Limb (tissue), 2 donors: ENCODE measurements at regions not wholly inside any gene's neighbourhood (a gene's known extent, or its start where the extent isn't known, plus 50 kb on each side); places are given as distances from the start of the nearest gene placed in this dataset.

Source experiments
- DNase-seq, 2 donors: peaks; one replicate each; pipeline ENCODE4 v3.0.0-alpha.2; 2016; ENCODE audit errors: extremely low spot score in 2 of 2

- peak in 1 of 2 donors; percentile 38 for DNase-seq
Observed at GRCh38 chr13:73141292-73141771, 82.5 kb downstream of the KLF5 start.

DNA sequence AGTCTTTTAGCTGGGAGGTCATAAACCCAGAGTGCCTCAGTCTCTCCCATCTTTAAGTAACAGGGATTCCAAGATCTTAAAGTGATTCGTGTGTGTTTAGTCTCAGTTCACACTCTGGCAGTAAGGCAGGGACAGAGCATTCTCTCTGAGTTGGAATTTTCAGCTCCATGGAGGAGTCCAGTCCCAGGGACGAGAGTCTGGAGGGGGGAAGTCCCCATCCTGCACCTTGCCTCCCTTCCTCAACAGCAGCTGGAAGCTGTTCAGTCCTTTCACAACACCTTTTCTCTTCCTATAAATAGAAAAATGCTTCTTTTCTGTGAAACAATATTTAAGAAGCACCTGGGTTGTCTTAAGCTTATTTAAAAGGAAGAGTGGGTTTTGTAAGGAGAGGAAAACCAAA is 82.0 kb downstream of the KLF5 start:
- no peak for DNase-seq

- no peak for DNase-seq
Observed at GRCh38 chr13:73138638-73139491, 80.1 kb downstream of the KLF5 start.

DNA sequence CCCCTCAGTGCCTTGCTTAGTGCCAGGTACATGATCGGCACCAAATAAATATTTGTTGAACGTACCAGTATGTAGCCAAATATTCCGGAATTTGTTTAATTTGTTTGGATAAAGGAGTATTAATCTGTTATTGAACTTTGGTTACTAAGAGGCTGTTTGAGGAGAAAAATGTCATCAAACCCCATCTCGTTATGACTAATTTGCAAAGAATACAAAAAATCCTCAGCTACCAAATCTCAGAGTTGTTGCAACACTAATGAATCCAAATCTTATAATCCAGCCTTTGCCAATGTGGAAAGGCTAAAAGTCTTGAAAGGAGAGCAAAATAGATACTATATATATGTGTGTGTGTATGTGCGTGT is 79.5 kb downstream of the KLF5 start:
- DNase-seq: no peak

- DNase-seq: no peak
Observed at GRCh38 chr13:73136776-73137175, 78.0 kb downstream of the KLF5 start.

- no peak for DNase-seq
Observed at GRCh38 chr13:73133531-73133930, 74.7 kb downstream of the KLF5 start.

DNA sequence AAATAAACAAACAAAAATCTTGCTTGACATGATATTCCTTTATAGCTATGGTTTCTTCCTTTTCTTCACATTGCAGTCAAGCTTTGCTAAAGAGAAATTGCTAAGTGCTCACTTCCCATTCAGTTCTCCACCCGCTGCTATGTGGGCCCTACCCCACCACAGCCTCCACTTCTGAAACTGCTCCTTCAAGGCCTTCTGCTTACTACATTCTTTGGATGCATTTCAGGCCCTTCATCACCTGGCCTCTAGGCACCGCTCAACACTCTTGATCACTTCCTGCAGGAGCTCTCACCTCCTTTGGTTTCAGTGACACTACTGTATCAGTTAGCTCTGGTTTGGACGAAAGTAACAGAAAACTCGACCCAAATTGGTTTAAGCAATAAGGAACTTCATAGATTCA is 72.4 kb downstream of the KLF5 start:
- no peak for DNase-seq

DNA sequence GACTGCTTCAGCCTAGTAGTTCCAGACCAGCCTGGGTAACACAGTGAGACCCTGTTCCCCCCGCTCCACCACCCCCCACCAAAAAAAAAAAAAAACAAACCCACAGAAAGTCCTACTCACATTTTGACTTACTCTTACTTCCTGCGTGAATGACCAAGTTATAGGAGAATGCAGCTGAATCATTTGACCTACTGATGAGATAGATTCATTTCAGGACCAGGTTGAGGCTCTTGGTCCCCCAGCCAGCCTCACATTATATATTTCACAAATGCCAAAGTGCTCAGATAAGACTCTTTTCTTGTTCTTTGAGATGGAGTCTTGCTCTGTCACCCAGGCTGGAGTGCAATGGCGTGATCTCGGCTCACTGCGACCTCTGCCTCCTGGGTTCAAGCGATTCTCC is 70.2 kb downstream of the KLF5 start:
- no peak for DNase-seq
